Breast epithelium (tissue), 4 donors: ENCODE measurements at regions not wholly inside any gene's neighbourhood (a gene's known extent, or its start where the extent isn't known, plus 50 kb on each side); places are given as distances from the start of the nearest gene placed in this dataset.

ENCODE experiments used
- DNase-seq, 2 donors: peaks; one replicate each; pipeline ENCODE4 v3.0.0-alpha.2; 2019; ENCODE audit warnings: low spot score in 2 of 2
- H3K27ac ChIP-seq, 2 donors: fragments of 200-600 bp; sonication (generic) in 1 of 2; one replicate each; pipeline ENCODE4 v1.5.1; 2016 to 2019; ENCODE audit warnings: mild to moderate bottlenecking in 1 of 2
- H3K27me3 ChIP-seq, 2 donors: fragments of 200-600 bp; sonication (generic) in 1 of 2; one replicate each; pipeline versions ENCODE4 v1.5.1 to v1.6.0; 2017 to 2019; ENCODE audit warnings: control low read depth in 1 of 2, mild to moderate bottlenecking in 1 of 2
- H3K36me3 ChIP-seq: fragments of 200-600 bp; one replicate; pipeline ENCODE4 v1.5.1; 2019
- H3K4me1 ChIP-seq, 2 donors: fragments of 200-600 bp; sonication (generic); one replicate each; pipeline ENCODE4 v1.5.1; 2016 to 2019; ENCODE audit warnings: control low read depth in 1 of 2
- H3K4me3 ChIP-seq, 3 donors: fragments of 200-600 bp; sonication (generic); 1 replicate in 2 of 3; 2 replicates in 1 of 3; pipeline ENCODE4 v1.5.1; 2016 to 2019; ENCODE audit warnings: mild to moderate bottlenecking in 3 of 3, moderate library complexity in 2 of 3
- H3K9me3 ChIP-seq, 2 donors: fragments of 200-600 bp; sonication (generic) in 1 of 2; one replicate each; pipeline ENCODE4 v1.5.1; 2016 to 2019; ENCODE audit warnings: control low read depth in 1 of 2
- CTCF ChIP-seq, 3 donors: fragments of 450-650 bp; IDR thresholded peaks; one replicate each; pipeline ENCODE4 v1.5.1; 2016 to 2017; ENCODE audit warnings: antibody characterized with exemption in 3 of 3, mild to moderate bottlenecking in 3 of 3, moderate library complexity in 3 of 3
- POLR2A ChIP-seq: fragments of 450-650 bp; IDR thresholded peaks from one replicate; pipeline ENCODE4 v1.6.1; 2016; ENCODE audit warnings: antibody characterized with exemption, mild to moderate bottlenecking, moderate library complexity
- POLR2AphosphoS5 ChIP-seq, 3 donors: sonication (generic); formaldehyde crosslinking; IDR thresholded peaks; one replicate each; pipeline ENCODE4 v1.6.1; 2017; ENCODE audit warnings: antibody characterized with exemption in 3 of 3
- intact Hi-C: fragments of 100-400 bp; cut with DNase I; formaldehyde crosslinking; loops from one replicate; pipeline ENCODE4 v1.15.1; 2023; ENCODE audit warnings: low total_unique reads

GRCh38 chrX:51407520-51408409 lies 75.1 kb downstream of the NUDT10 start:
- no peak for DNase-seq
- H3K36me3 ChIP-seq = no peaks in the 10 kb centered on the region
- no peak overlapping the region for H3K4me3 ChIP-seq
- intact Hi-C loops = no loop called here
- H3K27ac ChIP-seq = no peak overlapping the region
- H3K9me3 ChIP-seq = no peaks in the 10 kb centered on the region
- no peak for TF ChIP-seq CTCF (IDR thresholded peaks at IDR 0.05)
- no peak for TF ChIP-seq POLR2A
- no peak for TF ChIP-seq POLR2AphosphoS5 (IDR thresholded peaks at IDR 0.05)
- peaks cover 0 to 20% of the 10 kb centered on the region in 2 donors for H3K27me3 ChIP-seq
- H3K4me1 ChIP-seq = no peaks in the 10 kb centered on the region

- Histone ChIP-seq H3K36me3 (no peaks in the 10 kb centered on the region), H3K27ac (no peak overlapping the region), H3K4me3 (no peak overlapping the region), H3K27me3 (peaks cover 0 to 25% of the 10 kb centered on the region in 2 donors), H3K9me3 (no peaks in the 10 kb centered on the region), H3K4me1 (no peaks in the 10 kb centered on the region)
- no peak for TF ChIP-seq POLR2A
- TF ChIP-seq CTCF (IDR thresholded peaks at IDR 0.05) = no peak
- TF ChIP-seq POLR2AphosphoS5 (IDR thresholded peaks at IDR 0.05) = no peak
- intact Hi-C loops = no loop called here
- DNase-seq = no peak
These were observed 74.3 kb downstream of the NUDT10 start for GRCh38 chrX:51406688-51407519.

- Histone ChIP-seq H3K27ac (no peak overlapping the region), H3K4me1 (no peaks in the 10 kb centered on the region), H3K36me3 (no peaks in the 10 kb centered on the region), H3K4me3 (no peak overlapping the region), H3K27me3 (peaks cover 0 to 23% of the 10 kb centered on the region in 2 donors), H3K9me3 (no peaks in the 10 kb centered on the region)
- DNase-seq = no peak
- TF ChIP-seq POLR2A (no peak), POLR2AphosphoS5 (IDR thresholded peaks at IDR 0.05) (no peak), CTCF (IDR thresholded peaks at IDR 0.05) (no peak)
- intact Hi-C loops = no loop called here
These were observed 71.8 kb downstream of the NUDT10 start for GRCh38 chrX:51404445-51404844.

GRCh38 chrX:51395810-51396728 lies 63.4 kb downstream of the NUDT10 start:
- peak in 1 of 2 donors; percentile 46 for DNase-seq

More at GRCh38 chrX:51395810-51396728, 63.4 kb downstream of the NUDT10 start:
- Histone ChIP-seq H3K4me3 (peak overlapping the region; percentile 28 to 70 (median 52)), H3K27me3 (peaks cover 0 to 51% of the 10 kb centered on the region in 2 donors), H3K36me3 (no peaks in the 10 kb centered on the region), H3K27ac (peak overlapping the region in 1 of 2 donors; percentile 38), H3K4me1 (no peaks in the 10 kb centered on the region), H3K9me3 (peaks cover 0 to 7% of the 10 kb centered on the region in 2 donors)
- intact Hi-C loops = no loop called here
- no peak for TF ChIP-seq POLR2A
- TF ChIP-seq CTCF (IDR thresholded peaks at IDR 0.05) = peak in 1 of 3 donors; percentile 11
